Smooth muscle cell (in vitro differentiated cells): ENCODE measurements at regions not wholly inside any gene's neighbourhood (a gene's known extent, or its start where the extent isn't known, plus 50 kb on each side); places are given as distances from the start of the nearest gene placed in this dataset.

Source experiments
- DNase-seq: peaks from one replicate; lab custom pipeline; 2025; ENCODE audit not compliant: unreplicated experiment; lab: John Stamatoyannopoulos, UW
- H2AFZ ChIP-seq: fragments of 200-600 bp; sonication (generic); 2 replicates; pipeline ENCODE4 v1.6.0; 2016; ENCODE audit warnings: antibody characterized with exemption, low read depth, mild to moderate bottlenecking
- H3F3A ChIP-seq: fragments of 200-600 bp; sonication (generic); 2 replicates; pipeline ENCODE4 v1.6.0; 2017; ENCODE audit warnings: antibody characterized with exemption, low read depth
- H3K27ac ChIP-seq: fragments of 200-600 bp; sonication (generic); 2 replicates; pipeline ENCODE4 v1.5.1; 2016; ENCODE audit warnings: low read depth, mild to moderate bottlenecking
- H3K27me3 ChIP-seq: fragments of 200-600 bp; sonication (generic); 2 replicates; pipeline ENCODE4 v1.6.1; 2016; ENCODE audit warnings: low read depth, mild to moderate bottlenecking
- H3K36me3 ChIP-seq: fragments of 200-600 bp; sonication (generic); 2 replicates; pipeline ENCODE4 v1.5.1; 2016; ENCODE audit warnings: low read depth
- H3K4me1 ChIP-seq: fragments of 200-600 bp; sonication (generic); 2 replicates; pipeline ENCODE4 v1.5.1; 2016; ENCODE audit warnings: low read depth
- H3K4me2 ChIP-seq: fragments of 200-600 bp; sonication (generic); 2 replicates; pipeline ENCODE4 v1.6.0; 2016; ENCODE audit warnings: mild to moderate bottlenecking
- H3K4me3 ChIP-seq: fragments of 200-600 bp; sonication (generic); 2 replicates; pipeline ENCODE4 v1.5.1; 2016; ENCODE audit warnings: mild to moderate bottlenecking
- H3K79me2 ChIP-seq: fragments of 200-600 bp; sonication (generic); 2 replicates; pipeline ENCODE4 v1.6.0; 2016; ENCODE audit warnings: low read depth, mild to moderate bottlenecking
- H3K9ac ChIP-seq: fragments of 200-600 bp; sonication (generic); 2 replicates; pipeline ENCODE4 v1.6.0; 2016; ENCODE audit warnings: low read depth
- H3K9me3 ChIP-seq: fragments of 200-600 bp; sonication (generic); replicated peaks from 2 replicates; pipeline ENCODE4 v1.5.1; 2016; ENCODE audit warnings: low read depth
- H4K20me1 ChIP-seq: fragments of 200-600 bp; sonication (generic); 2 replicates; pipeline ENCODE4 v1.6.0; 2016; ENCODE audit warnings: low read depth
- WGBS: methylation state at CpG from one replicate; pipeline ENCODE4 v1.1.7; 2016; ENCODE audit warnings: low lambda C conversion rate; 5-methylcytosine and 5-hydroxymethylcytosine counted together
- TF ChIP-seq, protein P1 (sequence below): fragments of 200-600 bp; sonication (generic); IDR thresholded peaks from 2 replicates; pipeline ENCODE4 v1.5.1; 2017; ENCODE audit warnings: borderline replicate concordance, mild to moderate bottlenecking, antibody characterized with exemption; ENCODE audit not compliant: insufficient read depth, poor library complexity, severe bottlenecking

DNA sequence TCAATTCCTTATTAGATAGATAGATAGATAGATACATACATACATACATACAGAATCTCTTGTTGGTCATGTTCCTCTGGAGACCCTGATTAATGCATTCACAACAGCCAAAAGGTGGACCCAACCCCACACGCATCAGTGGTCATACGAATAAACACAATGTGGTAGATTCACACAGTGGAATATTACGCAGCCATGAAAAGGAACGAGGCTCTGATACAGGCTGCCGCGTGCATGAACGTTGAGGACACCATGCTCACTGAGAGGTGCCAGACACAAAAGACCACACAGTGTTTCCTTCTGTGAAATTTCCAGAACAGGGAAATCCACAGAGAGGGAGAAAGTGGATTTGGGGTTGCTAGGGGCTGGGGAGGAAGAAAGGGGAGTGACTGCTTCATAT lies 136.7 kb downstream of the CRLF2 start:
- DNase-seq: no peak
- H2AFZ ChIP-seq: no peak overlapping the region
- peaks cover 5% of the 10 kb centered on the region for H3K27me3 ChIP-seq
- TF ChIP-seq, protein P1, sequence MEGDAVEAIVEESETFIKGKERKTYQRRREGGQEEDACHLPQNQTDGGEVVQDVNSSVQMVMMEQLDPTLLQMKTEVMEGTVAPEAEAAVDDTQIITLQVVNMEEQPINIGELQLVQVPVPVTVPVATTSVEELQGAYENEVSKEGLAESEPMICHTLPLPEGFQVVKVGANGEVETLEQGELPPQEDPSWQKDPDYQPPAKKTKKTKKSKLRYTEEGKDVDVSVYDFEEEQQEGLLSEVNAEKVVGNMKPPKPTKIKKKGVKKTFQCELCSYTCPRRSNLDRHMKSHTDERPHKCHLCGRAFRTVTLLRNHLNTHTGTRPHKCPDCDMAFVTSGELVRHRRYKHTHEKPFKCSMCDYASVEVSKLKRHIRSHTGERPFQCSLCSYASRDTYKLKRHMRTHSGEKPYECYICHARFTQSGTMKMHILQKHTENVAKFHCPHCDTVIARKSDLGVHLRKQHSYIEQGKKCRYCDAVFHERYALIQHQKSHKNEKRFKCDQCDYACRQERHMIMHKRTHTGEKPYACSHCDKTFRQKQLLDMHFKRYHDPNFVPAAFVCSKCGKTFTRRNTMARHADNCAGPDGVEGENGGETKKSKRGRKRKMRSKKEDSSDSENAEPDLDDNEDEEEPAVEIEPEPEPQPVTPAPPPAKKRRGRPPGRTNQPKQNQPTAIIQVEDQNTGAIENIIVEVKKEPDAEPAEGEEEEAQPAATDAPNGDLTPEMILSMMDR: no peak
- no peaks in the 10 kb centered on the region for H4K20me1 ChIP-seq
- no peaks in the 10 kb centered on the region for H3F3A ChIP-seq
- H3K9me3 ChIP-seq: no peaks in the 10 kb centered on the region
- H3K79me2 ChIP-seq: no peaks in the 10 kb centered on the region
- no peaks in the 10 kb centered on the region for H3K36me3 ChIP-seq
- H3K4me3 ChIP-seq: no peak overlapping the region
- H3K4me1 ChIP-seq: no peaks in the 10 kb centered on the region
- H3K9ac ChIP-seq: no peak overlapping the region
- WGBS: 98% methylated on average over 7 of the region's 7 CpGs
- no peak overlapping the region for H3K27ac ChIP-seq
- H3K4me2 ChIP-seq: no peak overlapping the region

GRCh38 chrX:1075156-1075555 lies 137.3 kb downstream of the CRLF2 start:
- H3K27me3 ChIP-seq: peaks cover 5% of the 10 kb centered on the region
- H3K4me2 ChIP-seq: no peak overlapping the region
- H3K79me2 ChIP-seq: no peaks in the 10 kb centered on the region
- H4K20me1 ChIP-seq: no peaks in the 10 kb centered on the region
- H3K27ac ChIP-seq: no peak overlapping the region
- H3K36me3 ChIP-seq: no peaks in the 10 kb centered on the region
- no peaks in the 10 kb centered on the region for H3K4me1 ChIP-seq
- H3K9me3 ChIP-seq: no peaks in the 10 kb centered on the region
- no peak overlapping the region for H3K9ac ChIP-seq
- DNase-seq: no peak
- 91% methylated on average over 7 of the region's 7 CpGs for WGBS
- H3K4me3 ChIP-seq: no peak overlapping the region
- no peaks in the 10 kb centered on the region for H3F3A ChIP-seq
- TF ChIP-seq, protein P1: no peak
- no peak overlapping the region for H2AFZ ChIP-seq

DNA sequence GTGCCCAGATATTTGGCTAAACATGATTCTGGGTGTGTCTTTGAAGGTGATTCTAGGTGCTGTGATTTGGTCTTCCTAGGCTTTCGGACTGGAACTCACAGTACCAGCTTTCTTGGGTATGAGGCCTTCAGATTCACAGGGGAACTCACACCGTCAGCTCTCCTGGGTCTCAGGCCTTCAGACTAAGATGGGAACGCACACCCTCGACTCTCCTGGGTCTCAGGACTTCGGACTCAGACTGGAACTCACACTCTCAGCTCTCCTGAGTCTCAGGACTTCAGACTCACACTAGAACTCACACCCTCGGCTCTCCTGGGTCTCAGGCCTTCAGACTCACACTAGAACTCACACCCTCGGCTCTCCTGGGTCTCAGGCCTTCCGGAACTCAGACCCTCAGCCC lies 137.7 kb downstream of the CRLF2 start:
- no peak overlapping the region for H3K9ac ChIP-seq
- H4K20me1 ChIP-seq: no peaks in the 10 kb centered on the region
- H3F3A ChIP-seq: no peaks in the 10 kb centered on the region
- H3K9me3 ChIP-seq: no peaks in the 10 kb centered on the region
- no peaks in the 10 kb centered on the region for H3K79me2 ChIP-seq
- no peak overlapping the region for H3K27ac ChIP-seq
- WGBS: 90% methylated on average over 8 of the region's 8 CpGs
- TF ChIP-seq, protein P1: no peak
- no peak for DNase-seq
- H3K4me1 ChIP-seq: no peaks in the 10 kb centered on the region
- peaks cover 5% of the 10 kb centered on the region for H3K27me3 ChIP-seq
- H2AFZ ChIP-seq: no peak overlapping the region
- no peak overlapping the region for H3K4me2 ChIP-seq
- H3K36me3 ChIP-seq: no peaks in the 10 kb centered on the region
- no peak overlapping the region for H3K4me3 ChIP-seq

GRCh38 chrX:1074172-1074571 lies 138.3 kb downstream of the CRLF2 start:
- no peaks in the 10 kb centered on the region for H3K4me1 ChIP-seq
- TF ChIP-seq, protein P1: no peak
- no peaks in the 10 kb centered on the region for H3F3A ChIP-seq
- no peaks in the 10 kb centered on the region for H3K9me3 ChIP-seq
- H2AFZ ChIP-seq: no peak overlapping the region
- DNase-seq: no peak
- H4K20me1 ChIP-seq: no peaks in the 10 kb centered on the region
- H3K4me2 ChIP-seq: no peak overlapping the region
- WGBS: 86% methylated on average over 3 of the region's 3 CpGs
- H3K79me2 ChIP-seq: no peaks in the 10 kb centered on the region
- H3K36me3 ChIP-seq: no peaks in the 10 kb centered on the region
- no peak overlapping the region for H3K4me3 ChIP-seq
- no peak overlapping the region for H3K9ac ChIP-seq
- H3K27me3 ChIP-seq: peaks cover 5% of the 10 kb centered on the region
- H3K27ac ChIP-seq: no peak overlapping the region
